ENCODE measurements at regions not wholly inside any gene's neighbourhood (a gene's known extent, or its start where the extent isn't known, plus 50 kb on each side); places are given as distances from the start of the nearest gene placed in this dataset.

DNA sequence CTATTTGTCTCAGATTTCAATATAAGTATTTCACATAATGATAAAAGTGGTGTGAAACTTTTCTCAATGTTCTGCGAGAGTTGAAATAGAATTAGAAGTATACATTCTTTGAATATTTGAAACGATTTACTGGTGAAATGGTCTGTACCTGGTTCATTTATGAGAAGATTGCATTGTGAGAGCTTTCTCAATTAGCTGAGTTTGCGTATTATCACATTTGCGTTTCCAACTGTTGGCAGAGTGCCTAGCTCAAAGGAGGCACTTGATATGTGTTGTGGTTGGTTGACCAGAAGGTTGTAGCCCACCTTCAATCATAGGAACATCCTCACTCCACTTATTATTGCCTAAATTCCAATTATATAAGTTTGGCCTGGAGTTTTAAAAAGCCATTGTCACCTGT is 58.8 kb upstream of the EXOC2 start:
- no peak for TF ChIP-seq POLR2AphosphoS5 (IDR thresholded peaks at IDR 0.05; ENCODE audit: low read depth)
- TF ChIP-seq, protein P1, sequence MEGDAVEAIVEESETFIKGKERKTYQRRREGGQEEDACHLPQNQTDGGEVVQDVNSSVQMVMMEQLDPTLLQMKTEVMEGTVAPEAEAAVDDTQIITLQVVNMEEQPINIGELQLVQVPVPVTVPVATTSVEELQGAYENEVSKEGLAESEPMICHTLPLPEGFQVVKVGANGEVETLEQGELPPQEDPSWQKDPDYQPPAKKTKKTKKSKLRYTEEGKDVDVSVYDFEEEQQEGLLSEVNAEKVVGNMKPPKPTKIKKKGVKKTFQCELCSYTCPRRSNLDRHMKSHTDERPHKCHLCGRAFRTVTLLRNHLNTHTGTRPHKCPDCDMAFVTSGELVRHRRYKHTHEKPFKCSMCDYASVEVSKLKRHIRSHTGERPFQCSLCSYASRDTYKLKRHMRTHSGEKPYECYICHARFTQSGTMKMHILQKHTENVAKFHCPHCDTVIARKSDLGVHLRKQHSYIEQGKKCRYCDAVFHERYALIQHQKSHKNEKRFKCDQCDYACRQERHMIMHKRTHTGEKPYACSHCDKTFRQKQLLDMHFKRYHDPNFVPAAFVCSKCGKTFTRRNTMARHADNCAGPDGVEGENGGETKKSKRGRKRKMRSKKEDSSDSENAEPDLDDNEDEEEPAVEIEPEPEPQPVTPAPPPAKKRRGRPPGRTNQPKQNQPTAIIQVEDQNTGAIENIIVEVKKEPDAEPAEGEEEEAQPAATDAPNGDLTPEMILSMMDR (IDR thresholded peaks at IDR 0.05; ENCODE audit: insufficient read depth, low read length) = no peak

All from HL-60 (cell line).